ENCODE measurements at regions not wholly inside any gene's neighbourhood (a gene's known extent, or its start where the extent isn't known, plus 50 kb on each side); places are given as distances from the start of the nearest gene placed in this dataset.

DNA sequence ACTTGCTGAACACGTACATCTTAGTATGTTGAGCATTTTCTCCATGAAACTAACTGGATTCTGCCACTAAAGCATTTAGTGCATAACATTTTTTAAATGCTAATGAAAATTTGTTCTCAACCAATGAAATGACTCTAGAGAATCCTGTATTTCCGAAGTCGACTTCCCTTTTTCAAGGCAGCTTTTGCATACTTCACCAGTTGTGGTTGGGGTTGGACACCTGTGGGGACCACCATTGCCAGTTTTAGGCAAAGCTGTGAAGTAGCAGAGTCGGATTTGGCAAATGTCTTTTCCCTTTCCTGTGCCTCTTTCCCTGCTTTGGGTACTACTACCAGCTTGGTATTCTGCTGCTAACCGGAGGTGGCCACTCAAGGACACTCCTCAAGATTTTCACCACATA is 349.2 kb downstream of the BCAT1 start:
- H3K4me3 Mint-ChIP-seq = no peak overlapping the region
- DNase-seq (ENCODE audit: low read depth, low spot score) = no peak
- no peaks in the 10 kb centered on the region for H3K27me3 Mint-ChIP-seq (ENCODE audit: low read depth)
- H3K36me3 Mint-ChIP-seq (ENCODE audit: low read depth) = no peaks in the 10 kb centered on the region
- H3K9me3 Mint-ChIP-seq = peaks cover 3% of the 10 kb centered on the region
- no peak overlapping the region for H3K27ac Mint-ChIP-seq (ENCODE audit: unreplicated experiment)
- TF ChIP-seq, protein P1, sequence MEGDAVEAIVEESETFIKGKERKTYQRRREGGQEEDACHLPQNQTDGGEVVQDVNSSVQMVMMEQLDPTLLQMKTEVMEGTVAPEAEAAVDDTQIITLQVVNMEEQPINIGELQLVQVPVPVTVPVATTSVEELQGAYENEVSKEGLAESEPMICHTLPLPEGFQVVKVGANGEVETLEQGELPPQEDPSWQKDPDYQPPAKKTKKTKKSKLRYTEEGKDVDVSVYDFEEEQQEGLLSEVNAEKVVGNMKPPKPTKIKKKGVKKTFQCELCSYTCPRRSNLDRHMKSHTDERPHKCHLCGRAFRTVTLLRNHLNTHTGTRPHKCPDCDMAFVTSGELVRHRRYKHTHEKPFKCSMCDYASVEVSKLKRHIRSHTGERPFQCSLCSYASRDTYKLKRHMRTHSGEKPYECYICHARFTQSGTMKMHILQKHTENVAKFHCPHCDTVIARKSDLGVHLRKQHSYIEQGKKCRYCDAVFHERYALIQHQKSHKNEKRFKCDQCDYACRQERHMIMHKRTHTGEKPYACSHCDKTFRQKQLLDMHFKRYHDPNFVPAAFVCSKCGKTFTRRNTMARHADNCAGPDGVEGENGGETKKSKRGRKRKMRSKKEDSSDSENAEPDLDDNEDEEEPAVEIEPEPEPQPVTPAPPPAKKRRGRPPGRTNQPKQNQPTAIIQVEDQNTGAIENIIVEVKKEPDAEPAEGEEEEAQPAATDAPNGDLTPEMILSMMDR (conservative IDR thresholded peaks at IDR 0.05) = no peak
- H3K4me1 Mint-ChIP-seq = peaks cover 20% of the 10 kb centered on the region

DNA sequence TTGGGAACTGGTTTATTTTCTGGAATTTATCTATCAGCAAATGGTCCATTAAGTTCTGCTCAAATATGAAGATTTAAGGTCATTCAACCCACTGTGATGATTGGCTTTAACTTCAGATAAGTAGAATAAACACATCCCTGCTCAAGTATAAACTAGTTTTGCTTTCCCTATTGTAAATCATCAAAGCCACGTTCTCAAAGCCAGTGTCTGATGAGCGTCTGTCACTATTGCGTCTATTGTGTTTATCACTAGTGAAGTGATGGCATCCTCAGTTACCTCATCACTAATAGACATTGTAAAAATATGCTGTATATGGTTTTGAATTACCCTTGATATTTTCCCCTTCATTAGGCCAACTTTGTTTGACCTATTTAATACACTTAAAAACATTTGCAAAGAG is 351.3 kb downstream of the BCAT1 start:
- Mint-ChIP-seq H3K27ac (ENCODE audit: unreplicated experiment) (no peak overlapping the region), H3K4me3 (no peak overlapping the region), H3K4me1 (peaks cover 20% of the 10 kb centered on the region), H3K36me3 (ENCODE audit: low read depth) (no peaks in the 10 kb centered on the region), H3K27me3 (ENCODE audit: low read depth) (no peaks in the 10 kb centered on the region), H3K9me3 (peaks cover 3% of the 10 kb centered on the region)
- TF ChIP-seq, protein P1 (conservative IDR thresholded peaks at IDR 0.05) = no peak
- DNase-seq (ENCODE audit: low read depth, low spot score) = no peak

DNA sequence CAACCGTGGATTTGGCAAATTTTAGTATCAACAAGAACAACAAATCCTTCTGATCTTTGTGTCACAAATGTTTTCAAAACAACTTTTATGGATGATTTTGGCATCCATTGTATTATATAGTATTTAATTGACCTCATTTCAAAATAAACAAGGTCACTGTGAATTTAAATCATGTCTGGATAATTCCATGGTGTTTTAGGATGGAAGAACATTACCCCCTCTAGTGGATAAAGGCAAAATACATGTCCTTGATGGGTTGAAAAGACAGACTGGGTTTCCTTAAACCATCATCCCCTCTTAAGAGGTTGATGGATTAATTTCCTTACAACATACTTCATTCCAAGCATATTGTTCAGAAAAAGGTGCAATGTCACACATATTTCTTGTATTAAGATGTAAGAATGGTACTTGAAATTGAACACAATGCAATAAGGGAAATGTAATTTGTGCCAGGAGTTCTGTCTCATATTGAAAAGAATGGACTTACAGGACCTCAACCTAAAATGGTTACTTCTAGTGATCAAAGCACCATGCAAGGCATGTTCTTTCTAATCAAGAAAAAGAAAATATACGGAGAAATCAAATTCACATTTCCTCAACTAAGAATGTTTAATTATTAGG is 352.0 kb downstream of the BCAT1 start:
- Mint-ChIP-seq H3K36me3 (ENCODE audit: low read depth) (no peaks in the 10 kb centered on the region), H3K27me3 (ENCODE audit: low read depth) (no peaks in the 10 kb centered on the region), H3K27ac (ENCODE audit: unreplicated experiment) (no peak overlapping the region), H3K9me3 (peaks cover 3% of the 10 kb centered on the region), H3K4me3 (no peak overlapping the region), H3K4me1 (peaks cover 20% of the 10 kb centered on the region)
- TF ChIP-seq, protein P1 (conservative IDR thresholded peaks at IDR 0.05) = peak; percentile 93
- DNase-seq (ENCODE audit: low read depth, low spot score) = no peak

DNA sequence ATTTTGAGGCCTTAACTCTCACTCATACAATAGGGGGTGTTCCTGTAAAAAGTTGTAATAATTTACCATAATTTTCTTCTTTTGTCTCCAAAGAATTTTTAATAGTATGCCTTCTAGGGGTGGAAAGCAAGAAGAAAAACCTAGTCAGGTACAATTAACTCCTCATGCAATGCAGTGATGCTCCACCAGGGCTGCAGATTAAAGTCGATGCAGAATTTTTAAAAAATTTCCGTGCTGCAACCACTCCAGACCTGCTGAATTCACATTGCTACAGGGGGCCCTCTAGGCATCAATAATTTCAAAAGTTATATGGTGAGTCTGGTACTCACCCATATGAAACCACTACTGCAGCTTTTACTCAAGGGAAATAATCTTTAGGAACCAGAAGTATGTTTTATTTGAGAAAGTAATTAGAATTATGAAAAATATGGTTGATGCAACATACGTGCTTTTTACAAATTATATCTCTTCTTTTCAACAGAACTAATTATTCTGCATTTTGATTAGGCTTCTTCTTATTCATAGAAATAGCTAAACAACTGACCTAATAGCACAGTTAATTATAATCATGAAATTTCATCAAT is 353.2 kb downstream of the BCAT1 start:
- Mint-ChIP-seq H3K36me3 (ENCODE audit: low read depth) (no peaks in the 10 kb centered on the region), H3K4me3 (no peak overlapping the region), H3K9me3 (peaks cover 3% of the 10 kb centered on the region), H3K4me1 (peaks cover 26% of the 10 kb centered on the region), H3K27me3 (ENCODE audit: low read depth) (no peaks in the 10 kb centered on the region), H3K27ac (ENCODE audit: unreplicated experiment) (no peak overlapping the region)
- TF ChIP-seq, protein P1 (conservative IDR thresholded peaks at IDR 0.05) = peak; percentile 73
- DNase-seq (ENCODE audit: low read depth, low spot score) = no peak

DNA sequence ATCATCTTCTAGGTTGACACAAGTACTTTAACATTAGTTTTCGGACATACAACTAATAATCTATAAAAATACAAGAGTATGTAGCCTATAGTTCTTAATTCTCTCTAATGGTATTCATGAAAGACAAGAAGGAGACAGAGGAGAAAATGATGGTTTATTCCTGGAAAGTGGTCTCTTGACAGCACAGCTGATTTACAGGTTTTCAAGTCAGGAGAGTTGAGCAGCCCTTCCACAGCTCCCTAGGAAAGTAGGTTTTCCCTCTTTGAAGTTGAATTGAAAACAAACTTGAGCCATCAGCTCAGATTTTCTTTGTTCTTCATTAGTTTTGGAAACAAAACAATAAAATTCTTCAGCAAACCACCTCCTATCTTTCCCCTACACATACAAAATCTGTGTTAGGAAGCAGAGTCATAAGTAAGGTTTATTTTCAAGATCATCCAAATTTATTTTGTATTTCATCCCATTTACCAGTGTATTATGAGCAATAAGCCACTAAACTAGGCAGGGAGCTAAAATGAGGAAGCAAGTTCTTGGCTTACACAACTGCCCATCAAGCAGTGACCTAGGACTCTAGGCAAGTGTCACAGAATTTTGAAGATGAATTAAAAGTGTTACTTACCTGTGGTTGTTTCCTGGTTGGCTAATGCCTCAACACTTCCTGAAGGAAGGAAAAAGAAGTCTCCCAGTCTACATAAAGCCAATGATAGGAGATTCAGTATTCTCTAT is 357.0 kb downstream of the BCAT1 start:
- H3K4me3 Mint-ChIP-seq = no peak overlapping the region

More for the DNA sequence above, 357.0 kb downstream of the BCAT1 start:
- no peak overlapping the region for H3K27ac Mint-ChIP-seq (ENCODE audit: unreplicated experiment)
- TF ChIP-seq, protein P1 (conservative IDR thresholded peaks at IDR 0.05) = no peak
- no peaks in the 10 kb centered on the region for H3K9me3 Mint-ChIP-seq
- H3K27me3 Mint-ChIP-seq (ENCODE audit: low read depth) = no peaks in the 10 kb centered on the region
- H3K4me1 Mint-ChIP-seq = peaks cover 20% of the 10 kb centered on the region
- DNase-seq (ENCODE audit: low read depth, low spot score) = no peak
- no peaks in the 10 kb centered on the region for H3K36me3 Mint-ChIP-seq (ENCODE audit: low read depth)
